ENCODE measurements at regions not wholly inside any gene's neighbourhood (a gene's known extent, or its start where the extent isn't known, plus 50 kb on each side); places are given as distances from the start of the nearest gene placed in this dataset.

DNA sequence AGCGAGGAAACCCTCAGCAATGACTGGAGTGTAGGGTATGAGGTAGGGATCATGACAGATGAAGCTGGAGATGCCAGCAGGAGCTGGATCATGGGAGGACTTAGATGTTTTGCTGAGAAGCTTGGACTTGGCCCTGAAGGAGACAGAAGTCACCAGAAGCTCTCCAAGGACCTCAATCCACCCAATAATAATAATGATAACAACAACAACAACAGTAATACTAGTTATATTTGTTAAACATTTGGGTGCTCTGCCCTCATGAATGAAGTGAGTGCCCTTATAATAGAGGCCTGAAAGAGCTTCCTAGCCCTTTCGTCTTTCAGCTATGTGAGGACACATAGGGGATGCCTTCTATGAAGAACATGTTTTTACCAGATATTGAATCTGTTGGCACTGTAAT lies 163.9 kb downstream of the DDX1 start:
- Histone ChIP-seq H4K20me1 (ENCODE audit: insufficient read depth, low read length) (no peaks in the 10 kb centered on the region), H3K9me3 (ENCODE audit: low read depth, low read length) (no peaks in the 10 kb centered on the region), H3K4me3 (ENCODE audit: insufficient read depth, low read length) (no peak overlapping the region), H3K79me2 (ENCODE audit: insufficient read depth, low read length) (no peaks in the 10 kb centered on the region), H3K27me3 (ENCODE audit: insufficient read depth, low read length) (no peaks in the 10 kb centered on the region), H3K4me1 (ENCODE audit: insufficient read depth, low read length) (no peaks in the 10 kb centered on the region), H3K27ac (ENCODE audit: low read depth, low read length) (no peak overlapping the region), H3K4me2 (ENCODE audit: insufficient read depth, low read length) (no peak overlapping the region), H2AFZ (ENCODE audit: low read length) (no peak overlapping the region), H3K36me3 (ENCODE audit: insufficient read depth, low read length) (no peaks in the 10 kb centered on the region)
- no peak for TF ChIP-seq CTCF (IDR thresholded peaks at IDR 0.05; ENCODE audit: extremely low read depth, low read depth, low read length)
- DNase-seq (ENCODE audit: insufficient read length, low spot score, missing footprints) = no peak

GRCh38 chr2:15756011-15756550 lies 164.4 kb downstream of the DDX1 start:
- Histone ChIP-seq H3K4me3 (ENCODE audit: insufficient read depth, low read length) (no peak overlapping the region), H3K9me3 (ENCODE audit: low read depth, low read length) (no peaks in the 10 kb centered on the region), H3K79me2 (ENCODE audit: insufficient read depth, low read length) (no peaks in the 10 kb centered on the region), H3K36me3 (ENCODE audit: insufficient read depth, low read length) (no peaks in the 10 kb centered on the region), H3K27ac (ENCODE audit: low read depth, low read length) (no peak overlapping the region), H3K4me1 (ENCODE audit: insufficient read depth, low read length) (no peaks in the 10 kb centered on the region), H4K20me1 (ENCODE audit: insufficient read depth, low read length) (no peaks in the 10 kb centered on the region), H3K27me3 (ENCODE audit: insufficient read depth, low read length) (no peaks in the 10 kb centered on the region), H2AFZ (ENCODE audit: low read length) (no peak overlapping the region), H3K4me2 (ENCODE audit: insufficient read depth, low read length) (no peak overlapping the region)
- no peak for DNase-seq (ENCODE audit: insufficient read length, low spot score, missing footprints)
- TF ChIP-seq CTCF (IDR thresholded peaks at IDR 0.05; ENCODE audit: extremely low read depth, low read depth, low read length) = no peak

DNA sequence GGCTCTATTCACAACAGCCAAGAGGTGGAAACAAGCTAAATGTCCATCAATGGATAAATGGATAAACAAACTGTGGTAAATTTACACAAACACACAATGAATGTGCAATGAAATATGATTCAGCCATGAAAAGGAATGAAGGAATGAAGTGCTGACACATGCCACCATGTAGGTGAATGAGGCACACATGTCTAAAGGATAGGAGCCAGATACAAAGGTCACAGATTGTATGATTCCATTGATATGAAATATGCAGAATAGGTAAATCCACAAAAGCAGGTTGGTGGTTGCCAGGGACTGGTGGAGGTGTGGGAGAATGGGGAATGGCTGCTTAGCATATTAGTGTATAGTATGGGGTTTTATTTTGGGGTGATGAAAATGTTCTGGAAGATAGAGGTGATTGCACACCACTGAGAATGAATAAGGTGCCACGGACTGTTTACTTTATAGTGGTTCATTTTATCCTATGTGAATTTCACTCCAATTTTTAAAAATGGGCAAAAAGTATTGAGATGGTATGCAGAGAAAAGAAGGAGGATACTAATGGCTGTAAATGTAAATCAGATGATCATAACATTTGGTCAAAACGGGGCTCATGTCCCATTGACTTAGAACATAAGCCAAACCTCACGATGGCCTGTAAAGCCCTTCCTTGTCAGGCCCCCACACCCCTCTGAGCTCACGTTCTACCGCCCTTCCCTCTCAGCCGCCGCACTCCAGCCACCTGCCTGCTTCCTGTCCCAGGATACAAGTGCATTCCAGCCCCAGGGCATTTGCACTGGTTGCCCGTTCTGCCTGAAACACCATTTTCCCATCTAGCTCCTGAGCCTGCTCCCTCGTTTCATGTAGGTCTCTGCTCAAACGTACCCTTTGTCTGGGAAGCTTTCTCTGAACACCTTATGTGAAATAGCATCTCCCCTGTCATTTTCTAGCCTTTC lies 165.5 kb downstream of the DDX1 start:
- DNase-seq (ENCODE audit: insufficient read length, low spot score, missing footprints) = no peak
- Histone ChIP-seq H4K20me1 (ENCODE audit: insufficient read depth, low read length) (no peaks in the 10 kb centered on the region), H3K4me1 (ENCODE audit: insufficient read depth, low read length) (no peaks in the 10 kb centered on the region), H3K4me3 (ENCODE audit: insufficient read depth, low read length) (no peak overlapping the region), H3K79me2 (ENCODE audit: insufficient read depth, low read length) (no peaks in the 10 kb centered on the region), H2AFZ (ENCODE audit: low read length) (no peak overlapping the region), H3K4me2 (ENCODE audit: insufficient read depth, low read length) (no peak overlapping the region), H3K36me3 (ENCODE audit: insufficient read depth, low read length) (no peaks in the 10 kb centered on the region), H3K9me3 (ENCODE audit: low read depth, low read length) (no peaks in the 10 kb centered on the region), H3K27me3 (ENCODE audit: insufficient read depth, low read length) (no peaks in the 10 kb centered on the region), H3K27ac (ENCODE audit: low read depth, low read length) (no peak overlapping the region)
- no peak for TF ChIP-seq CTCF (IDR thresholded peaks at IDR 0.05; ENCODE audit: extremely low read depth, low read depth, low read length)

DNA sequence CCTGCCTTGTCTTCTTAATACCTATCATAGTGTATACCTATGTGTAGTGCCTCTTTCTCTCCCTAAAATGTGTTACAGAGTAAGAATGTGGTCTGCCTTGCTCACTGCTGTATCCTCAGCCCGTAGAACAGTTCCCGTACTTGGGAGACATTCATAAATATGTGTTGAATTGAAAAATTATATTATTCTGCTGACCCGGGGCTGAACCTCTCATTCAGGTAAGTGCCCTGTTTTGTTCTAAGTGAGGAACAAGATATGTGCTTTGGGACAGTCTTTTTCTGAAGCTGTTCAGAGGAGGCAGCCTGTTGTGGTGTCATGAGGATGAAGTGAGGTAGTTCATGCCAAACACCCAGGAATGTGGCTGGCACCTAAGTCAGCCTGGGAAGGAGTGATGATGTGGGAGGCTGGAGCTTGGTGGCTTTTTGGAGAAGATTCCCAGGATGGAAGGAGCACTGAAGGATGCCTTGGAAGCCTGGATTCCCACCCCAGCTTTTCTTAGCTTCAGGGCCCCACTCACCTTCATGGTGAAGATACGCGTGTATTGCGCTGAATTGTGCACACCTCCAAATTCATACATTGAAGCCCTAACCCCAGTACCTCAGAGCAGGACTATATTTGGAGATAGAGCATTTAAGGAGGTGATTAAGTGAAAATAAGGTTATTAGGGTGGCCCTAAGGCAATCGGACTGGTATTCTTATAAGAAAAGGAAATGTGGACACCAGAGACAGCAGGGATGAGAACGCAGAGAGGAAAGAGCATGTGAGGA lies 166.3 kb downstream of the DDX1 start:
- Histone ChIP-seq H3K4me2 (ENCODE audit: insufficient read depth, low read length) (no peak overlapping the region), H2AFZ (ENCODE audit: low read length) (no peak overlapping the region), H3K4me3 (ENCODE audit: insufficient read depth, low read length) (no peak overlapping the region), H3K79me2 (ENCODE audit: insufficient read depth, low read length) (no peaks in the 10 kb centered on the region), H3K27ac (ENCODE audit: low read depth, low read length) (no peak overlapping the region), H3K27me3 (ENCODE audit: insufficient read depth, low read length) (no peaks in the 10 kb centered on the region), H3K4me1 (ENCODE audit: insufficient read depth, low read length) (no peaks in the 10 kb centered on the region), H4K20me1 (ENCODE audit: insufficient read depth, low read length) (no peaks in the 10 kb centered on the region), H3K36me3 (ENCODE audit: insufficient read depth, low read length) (no peaks in the 10 kb centered on the region), H3K9me3 (ENCODE audit: low read depth, low read length) (no peaks in the 10 kb centered on the region)
- no peak for TF ChIP-seq CTCF (IDR thresholded peaks at IDR 0.05; ENCODE audit: extremely low read depth, low read depth, low read length)
- no peak for DNase-seq (ENCODE audit: insufficient read length, low spot score, missing footprints)

All from osteoblast (primary cell).